ENCODE measurements at regions not wholly inside any gene's neighbourhood (a gene's known extent, or its start where the extent isn't known, plus 50 kb on each side); places are given as distances from the start of the nearest gene placed in this dataset.

DNA sequence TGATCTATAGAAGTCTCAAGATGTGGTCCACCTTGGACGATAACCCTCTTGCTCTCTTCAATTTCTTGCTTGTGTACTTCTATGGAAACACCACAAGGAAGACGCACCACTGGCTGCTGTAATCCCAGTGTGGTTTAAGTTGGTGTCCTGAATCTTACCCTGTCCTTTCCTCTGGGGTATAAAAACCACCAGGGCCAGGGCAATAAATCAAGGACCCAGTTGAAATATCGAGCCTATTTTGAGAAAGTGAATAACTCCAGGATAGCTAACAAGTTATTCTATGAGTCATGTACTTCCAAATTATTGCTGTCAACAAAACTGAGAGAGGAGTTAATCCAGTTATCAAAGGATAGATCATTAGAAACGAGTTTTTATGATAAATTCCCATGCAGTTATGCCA lies 137.0 kb downstream of the RND3 start (continued):
- TF ChIP-seq, protein P1, sequence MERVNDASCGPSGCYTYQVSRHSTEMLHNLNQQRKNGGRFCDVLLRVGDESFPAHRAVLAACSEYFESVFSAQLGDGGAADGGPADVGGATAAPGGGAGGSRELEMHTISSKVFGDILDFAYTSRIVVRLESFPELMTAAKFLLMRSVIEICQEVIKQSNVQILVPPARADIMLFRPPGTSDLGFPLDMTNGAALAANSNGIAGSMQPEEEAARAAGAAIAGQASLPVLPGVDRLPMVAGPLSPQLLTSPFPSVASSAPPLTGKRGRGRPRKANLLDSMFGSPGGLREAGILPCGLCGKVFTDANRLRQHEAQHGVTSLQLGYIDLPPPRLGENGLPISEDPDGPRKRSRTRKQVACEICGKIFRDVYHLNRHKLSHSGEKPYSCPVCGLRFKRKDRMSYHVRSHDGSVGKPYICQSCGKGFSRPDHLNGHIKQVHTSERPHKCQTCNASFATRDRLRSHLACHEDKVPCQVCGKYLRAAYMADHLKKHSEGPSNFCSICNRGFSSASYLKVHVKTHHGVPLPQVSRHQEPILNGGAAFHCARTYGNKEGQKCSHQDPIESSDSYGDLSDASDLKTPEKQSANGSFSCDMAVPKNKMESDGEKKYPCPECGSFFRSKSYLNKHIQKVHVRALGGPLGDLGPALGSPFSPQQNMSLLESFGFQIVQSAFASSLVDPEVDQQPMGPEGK (CRISPR knock-in tag; IDR thresholded peaks at IDR 0.05; ENCODE audit: borderline replicate concordance): no peak
- TF ChIP-seq, protein P2, sequence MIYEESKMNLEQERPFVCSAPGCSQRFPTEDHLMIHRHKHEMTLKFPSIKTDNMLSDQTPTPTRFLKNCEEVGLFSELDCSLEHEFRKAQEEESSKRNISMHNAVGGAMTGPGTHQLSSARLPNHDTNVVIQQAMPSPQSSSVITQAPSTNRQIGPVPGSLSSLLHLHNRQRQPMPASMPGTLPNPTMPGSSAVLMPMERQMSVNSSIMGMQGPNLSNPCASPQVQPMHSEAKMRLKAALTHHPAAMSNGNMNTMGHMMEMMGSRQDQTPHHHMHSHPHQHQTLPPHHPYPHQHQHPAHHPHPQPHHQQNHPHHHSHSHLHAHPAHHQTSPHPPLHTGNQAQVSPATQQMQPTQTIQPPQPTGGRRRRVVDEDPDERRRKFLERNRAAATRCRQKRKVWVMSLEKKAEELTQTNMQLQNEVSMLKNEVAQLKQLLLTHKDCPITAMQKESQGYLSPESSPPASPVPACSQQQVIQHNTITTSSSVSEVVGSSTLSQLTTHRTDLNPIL (CRISPR knock-in tag; IDR thresholded peaks at IDR 0.05; ENCODE audit: low read depth): no peak

DNA sequence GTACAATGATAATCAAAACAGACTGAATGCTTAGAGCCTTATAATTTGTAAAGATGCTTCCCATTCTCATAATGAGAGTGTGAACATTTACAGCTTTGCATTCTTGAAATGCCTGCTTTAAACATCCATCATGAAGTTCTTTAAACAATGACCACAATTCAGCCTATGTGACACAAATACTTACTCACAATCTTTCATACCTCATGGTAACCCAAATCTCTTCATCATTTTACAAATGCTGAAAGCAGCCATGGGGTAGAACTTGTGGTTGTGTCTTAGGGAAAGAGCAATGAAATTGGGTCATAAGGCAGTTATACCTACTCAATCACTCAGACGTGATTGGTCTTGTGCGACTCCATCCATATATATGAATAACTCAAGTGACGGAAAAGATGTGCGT lies 140.7 kb downstream of the RND3 start:
- TF ChIP-seq TCF4 (CRISPR knock-in tag; IDR thresholded peaks at IDR 0.05; ENCODE audit: borderline replicate concordance) (no peak), ZNF70 (CRISPR knock-in tag; IDR thresholded peaks at IDR 0.05) (no peak), ZFP3 (CRISPR knock-in tag; IDR thresholded peaks at IDR 0.05) (no peak), BACH2 (CRISPR knock-in tag; IDR thresholded peaks at IDR 0.05; ENCODE audit: borderline replicate concordance) (no peak), CSDC2 (CRISPR knock-in tag; IDR thresholded peaks at IDR 0.05) (no peak), ARNTL (CRISPR knock-in tag; IDR thresholded peaks at IDR 0.05; ENCODE audit: borderline replicate concordance, low read depth) (no peak), ESRRG (CRISPR knock-in tag; IDR thresholded peaks at IDR 0.05) (no peak), OSR1 (CRISPR knock-in tag; IDR thresholded peaks at IDR 0.05) (no peak), PPARA (CRISPR knock-in tag; IDR thresholded peaks at IDR 0.05; ENCODE audit: borderline replicate concordance) (no peak)
- TF ChIP-seq, protein P3, sequence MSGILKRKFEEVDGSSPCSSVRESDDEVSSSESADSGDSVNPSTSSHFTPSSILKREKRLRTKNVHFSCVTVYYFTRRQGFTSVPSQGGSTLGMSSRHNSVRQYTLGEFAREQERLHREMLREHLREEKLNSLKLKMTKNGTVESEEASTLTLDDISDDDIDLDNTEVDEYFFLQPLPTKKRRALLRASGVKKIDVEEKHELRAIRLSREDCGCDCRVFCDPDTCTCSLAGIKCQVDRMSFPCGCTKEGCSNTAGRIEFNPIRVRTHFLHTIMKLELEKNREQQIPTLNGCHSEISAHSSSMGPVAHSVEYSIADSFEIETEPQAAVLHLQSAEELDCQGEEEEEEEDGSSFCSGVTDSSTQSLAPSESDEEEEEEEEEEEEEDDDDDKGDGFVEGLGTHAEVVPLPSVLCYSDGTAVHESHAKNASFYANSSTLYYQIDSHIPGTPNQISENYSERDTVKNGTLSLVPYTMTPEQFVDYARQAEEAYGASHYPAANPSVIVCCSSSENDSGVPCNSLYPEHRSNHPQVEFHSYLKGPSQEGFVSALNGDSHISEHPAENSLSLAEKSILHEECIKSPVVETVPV (CRISPR knock-in tag; IDR thresholded peaks at IDR 0.05): no peak
- no peak for ATAC-seq

DNA sequence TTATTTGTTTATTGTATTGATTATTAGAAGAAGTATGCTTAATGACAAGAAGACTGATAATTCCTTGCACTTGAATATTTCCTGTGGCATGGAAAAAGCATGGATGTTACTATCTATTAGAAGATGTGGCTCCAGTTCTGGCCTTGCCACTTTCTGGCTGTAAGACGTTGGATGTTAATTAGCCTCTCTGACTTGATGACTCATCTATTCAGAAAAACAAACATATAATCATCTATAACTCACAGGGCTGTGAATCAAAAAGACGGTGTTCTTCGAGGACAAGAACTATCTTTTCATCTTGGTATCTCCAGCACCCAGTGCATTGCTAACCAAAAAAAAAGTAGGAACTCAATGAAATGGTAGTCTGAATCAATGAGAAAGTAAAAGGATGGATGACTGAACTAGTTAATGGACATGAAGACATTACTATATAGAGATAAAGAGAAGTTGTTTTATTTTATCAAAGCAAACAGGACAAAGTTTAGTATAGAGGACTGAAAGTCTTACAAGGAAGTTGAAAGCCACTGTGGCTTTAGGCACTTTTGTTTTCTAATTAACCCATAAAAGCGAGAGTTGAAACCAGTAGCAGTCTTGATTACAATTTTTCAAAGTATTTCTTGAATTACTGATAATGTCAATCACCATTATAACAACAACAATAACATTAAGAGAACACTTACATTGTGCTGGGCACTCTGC lies 145.3 kb downstream of the RND3 start:
- TF ChIP-seq BACH2 (CRISPR knock-in tag; IDR thresholded peaks at IDR 0.05; ENCODE audit: borderline replicate concordance) (no peak), ZFP3 (CRISPR knock-in tag; IDR thresholded peaks at IDR 0.05) (no peak), ZC3H10 (CRISPR knock-in tag; IDR thresholded peaks at IDR 0.05) (no peak), TCF4 (CRISPR knock-in tag; IDR thresholded peaks at IDR 0.05; ENCODE audit: borderline replicate concordance) (no peak)
- no peak for ATAC-seq

DNA sequence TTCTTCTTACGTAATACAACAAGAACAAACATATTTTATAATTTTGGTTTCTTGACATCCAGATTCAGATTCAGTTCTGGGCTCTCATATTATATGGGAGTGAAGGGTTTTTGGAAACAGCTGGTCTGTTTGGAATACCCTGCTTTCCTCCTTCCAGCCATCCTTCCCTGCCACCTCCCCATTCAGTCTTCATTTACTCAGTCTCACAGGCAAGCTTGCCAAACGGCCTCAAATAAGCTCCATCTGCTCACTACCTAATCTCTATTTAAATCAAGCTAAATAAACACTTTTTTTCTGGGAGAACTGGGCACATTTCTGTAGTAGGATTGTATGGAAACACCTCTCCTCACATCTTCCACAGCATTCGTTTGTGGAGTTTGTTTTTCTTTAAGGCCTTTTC lies 147.5 kb downstream of the RND3 start:
- TF ChIP-seq ISL1 (CRISPR knock-in tag; IDR thresholded peaks at IDR 0.05) (no peak), ZFP30 (CRISPR knock-in tag; IDR thresholded peaks at IDR 0.05) (no peak), ZFP3 (CRISPR knock-in tag; IDR thresholded peaks at IDR 0.05) (no peak), ZNF565 (CRISPR knock-in tag; conservative IDR thresholded peaks at IDR 0.05; ENCODE audit: low read depth) (no peak), ZNF8 (CRISPR knock-in tag; IDR thresholded peaks at IDR 0.05) (no peak), TOX (CRISPR knock-in tag; IDR thresholded peaks at IDR 0.05; ENCODE audit: borderline replicate concordance) (no peak), OSR1 (CRISPR knock-in tag; IDR thresholded peaks at IDR 0.05) (no peak), BACH2 (CRISPR knock-in tag; IDR thresholded peaks at IDR 0.05; ENCODE audit: borderline replicate concordance) (no peak)
- no peak for ATAC-seq

DNA sequence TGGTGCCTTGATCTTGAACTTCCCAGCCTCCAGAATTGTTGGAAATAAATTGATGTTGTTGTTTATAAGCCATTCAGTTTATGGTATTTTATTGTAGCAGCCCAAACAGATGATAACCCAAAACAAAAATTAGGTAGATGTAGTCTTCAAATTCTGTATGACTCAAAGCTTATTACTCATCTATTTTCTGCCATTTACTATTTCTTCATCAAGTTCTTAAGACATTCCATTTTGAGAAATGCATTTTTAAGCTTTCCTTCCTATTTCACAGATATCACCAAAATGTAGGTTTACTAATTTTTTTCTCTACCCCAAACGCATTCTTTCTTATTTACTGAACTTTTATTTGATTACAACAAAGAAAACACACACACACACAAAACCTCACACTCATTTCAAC lies 148.2 kb downstream of the RND3 start:
- no peak for TF ChIP-seq ZNF565 (CRISPR knock-in tag; conservative IDR thresholded peaks at IDR 0.05; ENCODE audit: low read depth)
- TF ChIP-seq BACH2 (CRISPR knock-in tag; IDR thresholded peaks at IDR 0.05; ENCODE audit: borderline replicate concordance): no peak
- TF ChIP-seq ISL1 (CRISPR knock-in tag; IDR thresholded peaks at IDR 0.05): no peak
- TF ChIP-seq ZFP3 (CRISPR knock-in tag; IDR thresholded peaks at IDR 0.05): no peak
- TF ChIP-seq, protein P3 (CRISPR knock-in tag; IDR thresholded peaks at IDR 0.05): no peak
- no peak for TF ChIP-seq GLIS3 (CRISPR knock-in tag; IDR thresholded peaks at IDR 0.05)
- no peak for TF ChIP-seq TOX (CRISPR knock-in tag; IDR thresholded peaks at IDR 0.05; ENCODE audit: borderline replicate concordance)
- no peak for TF ChIP-seq RARB (CRISPR knock-in tag; IDR thresholded peaks at IDR 0.05)
- TF ChIP-seq ZNF70 (CRISPR knock-in tag; IDR thresholded peaks at IDR 0.05): no peak
- TF ChIP-seq, protein P1 (CRISPR knock-in tag; IDR thresholded peaks at IDR 0.05; ENCODE audit: borderline replicate concordance): no peak
- TF ChIP-seq, protein P2 (CRISPR knock-in tag; IDR thresholded peaks at IDR 0.05; ENCODE audit: low read depth): no peak
- no peak for ATAC-seq

Data from SK-N-SH treated with all-trans-retinoic acid at 6 μM for 48 hours (cell line).